NCI-H526 treated with DMSO at 0.1 percent for 48 hours (cell line): ENCODE measurements at regions not wholly inside any gene's neighbourhood (a gene's known extent, or its start where the extent isn't known, plus 50 kb on each side); places are given as distances from the start of the nearest gene placed in this dataset.

ENCODE experiments used
- DNase-seq: peaks from one replicate; lab custom pipeline; 2025; lab: John Stamatoyannopoulos, UW

GRCh38 chr5:8907168-8907868, 638.6 kb downstream of the SEMA5A start:
- DNase-seq = no peak

- DNase-seq = no peak
These were observed 637.7 kb downstream of the SEMA5A start for GRCh38 chr5:8908055-8908683.

- DNase-seq = no peak
These were observed 633.8 kb downstream of the SEMA5A start for GRCh38 chr5:8912106-8912505.

GRCh38 chr5:8913522-8913921, 632.4 kb downstream of the SEMA5A start:
- DNase-seq = no peak

GRCh38 chr5:8919096-8919495, 626.8 kb downstream of the SEMA5A start:
- no peak for DNase-seq

GRCh38 chr5:8923526-8923925, 622.3 kb downstream of the SEMA5A start:
- DNase-seq = no peak

GRCh38 chr5:8924054-8924793, 621.7 kb downstream of the SEMA5A start:
- DNase-seq = no peak

- DNase-seq = no peak
These were observed 615.9 kb downstream of the SEMA5A start for GRCh38 chr5:8930021-8930420.

- no peak for DNase-seq
These were observed 611.4 kb downstream of the SEMA5A start for GRCh38 chr5:8934455-8934854.

GRCh38 chr5:8940934-8941333, 604.9 kb downstream of the SEMA5A start:
- DNase-seq = no peak

GRCh38 chr5:8943301-8943700, 602.6 kb downstream of the SEMA5A start:
- DNase-seq = no peak

GRCh38 chr5:8944005-8944404, 601.9 kb downstream of the SEMA5A start:
- no peak for DNase-seq

GRCh38 chr5:8945972-8946371, 599.9 kb downstream of the SEMA5A start:
- no peak for DNase-seq

GRCh38 chr5:8949908-8950307, 596.0 kb downstream of the SEMA5A start:
- no peak for DNase-seq

GRCh38 chr5:8952147-8952546, 593.7 kb downstream of the SEMA5A start:
- no peak for DNase-seq

- peak; percentile 40 for DNase-seq
These were observed 592.9 kb downstream of the SEMA5A start for GRCh38 chr5:8953016-8953415.

- DNase-seq = no peak
These were observed 591.9 kb downstream of the SEMA5A start for GRCh38 chr5:8953911-8954438.

- no peak for DNase-seq
These were observed 591.1 kb downstream of the SEMA5A start for GRCh38 chr5:8954801-8955200.

- no peak for DNase-seq
These were observed 589.2 kb downstream of the SEMA5A start for GRCh38 chr5:8956659-8957058.

- DNase-seq = no peak
These were observed 587.3 kb downstream of the SEMA5A start for GRCh38 chr5:8958602-8959001.

GRCh38 chr5:8961219-8961618, 584.7 kb downstream of the SEMA5A start:
- no peak for DNase-seq

GRCh38 chr5:8961956-8962355, 583.9 kb downstream of the SEMA5A start:
- DNase-seq = no peak

- DNase-seq = no peak
These were observed 564.9 kb downstream of the SEMA5A start for GRCh38 chr5:8981016-8981415.
